Right lung (tissue), 2 donors: ENCODE measurements at regions not wholly inside any gene's neighbourhood (a gene's known extent, or its start where the extent isn't known, plus 50 kb on each side); places are given as distances from the start of the nearest gene placed in this dataset.

Experiments
- DNase-seq, 2 donors: peaks; one replicate each; pipeline ENCODE4 v3.0.0-alpha.2; 2013

DNA sequence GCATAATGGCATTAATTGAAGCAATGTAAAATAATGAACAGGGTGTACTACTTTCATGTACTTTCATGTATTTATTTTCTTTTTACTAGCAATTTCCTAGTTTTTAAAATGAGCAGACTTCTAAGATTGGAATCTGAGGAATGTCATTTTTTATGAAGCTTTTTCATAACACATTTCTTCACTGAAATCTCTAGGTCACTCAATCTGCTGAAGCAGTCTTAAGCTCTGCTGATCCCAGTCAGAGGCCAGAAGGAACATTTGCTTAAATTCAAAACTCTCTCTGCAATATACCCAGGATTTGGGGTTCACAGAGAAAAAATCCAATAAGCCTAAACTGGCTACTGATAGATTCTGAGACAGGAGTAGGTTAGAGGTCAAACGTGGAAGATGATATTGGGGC, 73.6 kb upstream of the CNTN1 start:
- DNase-seq: no peak

- DNase-seq: no peak
Measured at GRCh38 chr12:40620564-40621019, 71.6 kb upstream of the CNTN1 start.

DNA sequence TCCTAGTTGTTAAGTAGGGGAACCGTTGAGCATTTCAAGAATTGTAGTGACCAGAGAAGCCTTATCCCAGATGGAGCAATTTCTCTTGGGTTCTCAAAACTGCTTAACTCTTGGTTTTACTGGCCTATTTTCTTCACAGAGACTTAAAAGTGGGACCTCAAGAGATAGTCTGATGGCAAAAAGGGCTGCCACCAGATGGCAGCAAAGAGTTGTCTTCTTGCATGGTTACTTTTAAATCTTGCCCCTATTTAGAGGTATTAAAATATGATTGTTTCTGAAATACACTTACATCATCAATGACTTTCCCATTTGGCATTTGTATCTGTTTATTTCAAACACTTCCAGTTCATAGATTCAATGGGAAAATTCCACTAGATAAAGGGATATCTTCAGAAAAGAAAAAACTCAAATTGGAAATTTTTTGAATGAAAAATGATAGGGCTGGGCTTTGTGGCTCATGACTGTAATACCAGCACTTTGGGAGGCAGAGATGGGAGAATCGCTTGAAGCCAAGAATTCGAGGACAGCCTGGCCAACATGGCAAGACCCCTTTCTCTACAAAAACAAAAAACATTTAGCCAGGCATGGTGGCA, 69.9 kb upstream of the CNTN1 start:
- DNase-seq: peak; percentile 63 to 73

DNA sequence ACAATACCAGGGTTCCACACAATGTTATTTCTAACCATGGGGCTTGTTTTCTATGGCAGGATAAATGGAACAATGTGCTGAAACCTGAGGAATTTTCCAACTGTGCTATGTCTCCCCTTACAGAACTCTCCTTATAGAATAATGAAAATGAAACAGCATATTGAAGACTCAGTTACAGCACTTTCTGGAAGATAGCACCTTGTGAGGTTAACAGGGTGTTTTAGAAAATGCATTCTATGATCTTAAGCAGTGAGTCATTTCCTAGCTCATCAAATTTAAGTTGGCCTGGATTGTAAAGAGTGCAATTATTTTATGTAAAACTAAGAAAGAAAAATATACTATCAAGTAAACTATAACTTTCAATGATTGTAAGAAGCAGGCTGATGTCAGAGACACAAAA, 60.1 kb upstream of the CNTN1 start:
- no peak for DNase-seq

GRCh38 chr12:40632933-40633332, 59.3 kb upstream of the CNTN1 start:
- DNase-seq: no peak

DNA sequence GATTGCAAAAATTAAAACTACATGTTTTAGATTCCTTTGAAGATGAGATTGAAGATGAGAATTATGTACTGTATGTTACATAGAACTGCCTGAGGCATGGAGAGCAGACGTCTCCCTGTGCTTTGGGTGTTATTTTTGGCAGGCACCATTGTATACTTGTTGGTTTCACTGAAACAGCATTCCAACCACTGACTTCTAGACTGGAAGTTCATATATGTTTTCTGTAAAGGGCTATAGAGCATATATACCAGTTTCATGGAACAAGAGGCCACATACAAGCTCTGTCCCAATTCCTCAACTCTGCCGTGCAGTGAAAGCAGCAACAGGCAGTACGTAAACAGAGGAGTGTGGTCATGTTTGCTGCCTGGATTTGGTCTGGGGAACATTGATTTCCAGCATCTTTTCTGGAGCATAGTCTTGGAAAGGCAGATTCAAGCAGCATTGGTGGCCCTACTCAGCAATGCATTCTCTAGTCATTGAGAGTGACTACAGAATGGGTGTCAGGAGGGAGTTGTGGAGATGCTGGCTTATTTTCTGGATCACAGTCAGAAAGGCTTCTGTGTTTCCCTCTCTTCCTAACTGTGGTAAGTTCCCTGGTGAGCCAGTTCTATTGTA, 57.6 kb upstream of the CNTN1 start:
- no peak for DNase-seq

DNA sequence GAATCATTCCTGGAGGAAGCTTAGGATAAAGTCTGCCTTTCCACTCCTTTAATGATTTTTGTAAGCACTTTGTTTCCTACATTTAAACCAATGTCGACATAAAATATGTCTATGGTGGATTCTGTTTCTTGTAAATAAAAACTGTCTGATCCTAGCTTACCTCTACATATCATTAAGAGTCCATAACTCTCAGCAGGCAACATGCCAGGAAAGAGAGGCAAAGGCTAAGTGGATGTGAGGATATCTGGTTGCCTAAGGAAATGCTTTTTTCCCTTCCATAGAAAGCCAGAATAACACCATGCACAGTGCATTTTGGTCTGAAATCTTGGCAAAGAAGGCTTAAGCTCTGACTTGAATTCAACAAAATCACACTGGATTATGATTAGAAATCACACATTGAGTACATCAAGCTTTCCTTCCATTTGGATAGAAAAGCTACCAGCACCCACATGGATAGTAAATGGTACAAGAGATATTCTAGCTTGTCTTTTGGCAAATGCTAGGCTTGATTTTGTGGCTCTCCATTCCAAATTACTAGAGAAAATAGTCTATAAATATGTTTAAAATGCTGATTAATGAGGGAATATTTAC, 57.0 kb upstream of the CNTN1 start:
- DNase-seq: no peak
